Retinal pigment epithelial cell (primary cell): ENCODE measurements at regions not wholly inside any gene's neighbourhood (a gene's known extent, or its start where the extent isn't known, plus 50 kb on each side); places are given as distances from the start of the nearest gene placed in this dataset.

ENCODE experiments used
- DNase-seq: peaks from one replicate; pipeline ENCODE4 v3.0.0-alpha.2; 2010; ENCODE audit warnings: low read depth
- H3K4me3 ChIP-seq: 2 replicates; pipeline ENCODE4 v1.5.1; 2011; ENCODE audit warnings: mild to moderate bottlenecking, low read length, control low read depth, moderate library complexity
- TF ChIP-seq, protein P1 (sequence below): conservative IDR thresholded peaks from 2 replicates; pipeline ENCODE4 v1.5.1; 2011; ENCODE audit warnings: low read depth, low read length, control low read depth, inconsistent platforms

DNA sequence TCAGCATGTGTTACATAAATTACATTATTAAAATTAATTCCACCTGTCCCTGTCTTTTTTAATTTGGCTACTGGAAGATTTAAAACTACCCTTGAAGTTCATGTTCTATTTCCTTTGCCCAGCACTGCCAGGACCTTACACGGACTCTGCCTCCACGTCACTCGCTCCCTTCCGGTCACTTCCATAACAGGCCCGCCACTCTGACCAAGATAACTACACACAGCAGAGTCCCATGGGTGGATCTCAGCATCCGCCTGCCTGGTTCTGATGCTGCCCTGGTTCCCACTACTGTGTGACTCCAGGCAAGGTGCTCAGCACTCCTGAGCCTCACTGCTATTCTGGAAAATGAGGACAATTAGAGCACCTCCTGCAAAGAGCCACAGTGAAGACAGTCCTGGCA, 153.3 kb upstream of the ERG start:
- H3K4me3 ChIP-seq = no peak overlapping the region
- DNase-seq = no peak
- TF ChIP-seq, protein P1, sequence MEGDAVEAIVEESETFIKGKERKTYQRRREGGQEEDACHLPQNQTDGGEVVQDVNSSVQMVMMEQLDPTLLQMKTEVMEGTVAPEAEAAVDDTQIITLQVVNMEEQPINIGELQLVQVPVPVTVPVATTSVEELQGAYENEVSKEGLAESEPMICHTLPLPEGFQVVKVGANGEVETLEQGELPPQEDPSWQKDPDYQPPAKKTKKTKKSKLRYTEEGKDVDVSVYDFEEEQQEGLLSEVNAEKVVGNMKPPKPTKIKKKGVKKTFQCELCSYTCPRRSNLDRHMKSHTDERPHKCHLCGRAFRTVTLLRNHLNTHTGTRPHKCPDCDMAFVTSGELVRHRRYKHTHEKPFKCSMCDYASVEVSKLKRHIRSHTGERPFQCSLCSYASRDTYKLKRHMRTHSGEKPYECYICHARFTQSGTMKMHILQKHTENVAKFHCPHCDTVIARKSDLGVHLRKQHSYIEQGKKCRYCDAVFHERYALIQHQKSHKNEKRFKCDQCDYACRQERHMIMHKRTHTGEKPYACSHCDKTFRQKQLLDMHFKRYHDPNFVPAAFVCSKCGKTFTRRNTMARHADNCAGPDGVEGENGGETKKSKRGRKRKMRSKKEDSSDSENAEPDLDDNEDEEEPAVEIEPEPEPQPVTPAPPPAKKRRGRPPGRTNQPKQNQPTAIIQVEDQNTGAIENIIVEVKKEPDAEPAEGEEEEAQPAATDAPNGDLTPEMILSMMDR = no peak

DNA sequence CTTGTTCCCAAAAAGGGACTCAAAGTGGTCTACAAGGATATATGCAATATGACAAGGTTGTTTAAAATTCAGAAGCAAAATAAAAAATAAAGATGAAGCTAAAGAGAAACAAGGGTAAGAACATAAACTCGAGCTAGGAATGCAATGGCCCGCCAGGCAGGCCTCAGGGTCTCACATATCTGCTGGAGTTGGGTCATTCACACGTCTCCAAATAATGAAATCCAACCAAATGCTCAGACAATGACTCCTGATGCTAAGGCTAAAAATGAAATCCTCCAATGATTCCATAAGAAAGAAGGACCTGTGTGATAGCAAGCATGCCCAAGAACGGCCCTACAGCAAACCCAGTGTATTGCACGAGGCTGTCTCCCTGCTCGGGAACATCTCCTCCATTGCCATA, 153.3 kb upstream of the ETS2 start:
- TF ChIP-seq, protein P1 = no peak
- H3K4me3 ChIP-seq = no peak overlapping the region
- DNase-seq = no peak

DNA sequence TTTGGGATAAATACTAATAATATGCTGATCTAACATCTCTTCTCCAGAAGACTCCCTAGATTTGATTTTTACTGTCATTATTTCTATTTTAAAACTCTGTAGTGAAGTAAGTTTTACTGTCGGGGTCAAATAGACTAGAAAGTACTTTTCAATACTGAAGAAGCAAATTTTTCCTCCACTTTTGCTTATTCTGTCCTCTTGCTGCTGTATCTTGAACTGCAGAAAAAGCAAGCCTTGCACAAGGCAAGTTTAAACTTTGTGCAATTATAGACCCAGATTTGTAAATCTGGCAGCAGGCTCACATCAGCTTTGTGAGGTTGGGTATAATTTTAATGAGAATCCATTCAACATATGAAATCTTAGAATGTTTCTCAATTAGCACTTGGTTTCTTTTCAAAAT, 151.1 kb upstream of the ETS2 start:
- TF ChIP-seq, protein P1 = no peak
- H3K4me3 ChIP-seq = no peak overlapping the region
- no peak for DNase-seq

DNA sequence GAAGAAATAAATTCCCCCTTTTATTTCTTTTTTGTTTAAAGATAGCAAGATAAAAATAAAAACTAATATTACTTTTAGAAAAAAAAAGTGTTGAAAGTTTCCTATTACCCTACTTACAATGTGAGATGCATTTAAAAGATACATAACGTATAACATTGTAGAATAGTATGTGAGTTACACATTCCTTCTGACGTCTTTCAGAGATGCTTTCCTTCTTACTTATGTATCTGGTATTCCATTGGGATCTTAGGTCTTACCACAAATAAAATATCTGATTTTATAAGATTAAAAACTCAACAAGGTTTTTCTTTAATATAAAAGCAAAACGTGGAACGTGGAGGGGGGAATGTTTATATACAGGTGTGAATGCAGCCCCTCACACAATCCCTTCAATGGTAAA, 147.2 kb upstream of the ETS2 start:
- TF ChIP-seq, protein P1 = no peak
- H3K4me3 ChIP-seq = no peak overlapping the region
- DNase-seq = no peak

DNA sequence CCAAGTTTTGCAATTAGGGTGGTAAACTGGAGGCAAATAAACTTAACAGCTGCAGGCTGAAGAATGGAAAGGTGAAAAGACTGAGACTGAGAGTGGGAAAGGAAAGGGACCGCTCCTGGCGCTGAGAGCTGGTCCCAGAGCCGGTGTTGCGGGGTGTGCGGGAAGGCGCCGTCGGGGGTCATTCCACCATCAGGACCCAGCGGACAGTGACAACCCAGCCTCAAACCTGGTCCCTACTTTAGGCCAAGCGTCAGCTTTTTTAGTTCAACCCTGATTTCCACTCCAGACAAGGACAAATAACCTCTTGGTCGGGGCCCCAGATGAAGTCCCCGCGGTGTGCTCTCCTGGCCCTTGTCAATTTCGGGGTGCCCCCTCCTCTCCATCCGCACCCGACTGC, 145.8 kb upstream of the ETS2 start:
- no peak for DNase-seq
- TF ChIP-seq, protein P1 = no peak
- no peak overlapping the region for H3K4me3 ChIP-seq

DNA sequence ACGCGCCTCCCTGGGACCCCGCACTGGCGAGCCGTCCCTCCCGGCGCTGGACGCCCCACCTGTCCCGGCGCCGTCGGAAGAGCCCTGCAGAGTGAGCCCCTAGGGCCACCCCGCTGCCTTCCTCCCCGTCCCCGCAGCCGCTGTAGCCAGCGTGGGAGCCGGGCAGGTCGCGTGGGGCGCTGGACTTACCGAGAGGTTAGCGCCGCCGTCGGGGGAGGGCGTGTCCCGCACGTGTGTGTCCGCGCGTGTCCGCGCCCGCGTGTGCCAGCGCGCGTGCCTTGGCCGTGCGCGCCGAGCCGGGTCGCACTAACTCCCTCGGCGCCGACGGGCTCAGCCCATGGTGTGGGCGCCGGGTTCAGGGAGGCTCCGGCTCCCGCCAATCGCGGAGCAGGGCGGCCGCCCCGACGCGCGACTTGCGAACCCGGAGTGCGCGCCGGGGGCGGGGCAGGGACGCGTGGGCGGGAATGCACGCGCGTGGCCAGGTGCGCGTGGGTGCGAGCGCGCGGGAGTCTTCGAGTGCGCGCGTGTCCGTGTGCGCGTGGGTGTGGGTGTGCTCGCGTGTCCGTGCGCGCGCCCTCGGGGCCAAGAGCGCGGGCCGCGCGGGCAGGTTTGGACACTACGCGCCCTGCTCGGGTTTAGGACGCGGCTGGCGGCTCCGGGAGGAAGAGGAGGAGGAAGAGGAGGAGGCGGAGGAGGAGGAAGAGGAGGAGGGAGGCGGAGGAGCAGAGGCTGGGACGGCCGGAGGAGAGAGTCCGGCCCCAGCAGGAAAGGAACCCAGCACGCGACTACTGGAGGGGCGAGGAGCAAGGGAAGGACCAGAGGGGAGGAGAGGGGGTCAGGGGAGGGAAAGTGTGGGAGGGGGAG, 145.2 kb upstream of the ETS2 start:
- H3K4me3 ChIP-seq = peak overlapping the region; percentile 26

More for the DNA sequence above, 145.2 kb upstream of the ETS2 start:
- TF ChIP-seq, protein P1 = no peak
- no peak for DNase-seq
